Panc1 (cell line): ENCODE measurements at regions not wholly inside any gene's neighbourhood (a gene's known extent, or its start where the extent isn't known, plus 50 kb on each side); places are given as distances from the start of the nearest gene placed in this dataset.

Experiments
- ATAC-seq: fragments of 200-7000 bp; cut with Tn5 transposase; 2 replicates; pipeline ENCODE4 v1.9.1; 2020; ENCODE audit warnings: mild to moderate bottlenecking, moderate library complexity
- BruUV-seq: library from RNA; stranded (reverse); fragments of 400-500 nt; replicated peaks from 2 replicates; lab custom pipeline; 2021; lab: Mats Ljungman, UMichigan
- CTCF ChIA-PET: fragments of 300-600 bp; sonication (Branson Sonifier 250); formaldehyde crosslinking; loops from one replicate; lab custom pipeline; 2022; ENCODE audit warnings: antibody characterized with exemption; lab: Charles Lee
- POLR2A ChIA-PET: fragments of 300-600 bp; sonication (Branson Sonifier 250); formaldehyde crosslinking; loops from one replicate; lab custom pipeline; 2022; ENCODE audit warnings: antibody characterized with exemption; lab: Charles Lee
- DNase-seq: peaks from one replicate; pipeline ENCODE4 v3.0.0-alpha.2; 2010; ENCODE audit warnings: low read depth, low spot score
- H3K27ac ChIP-seq: 2 replicates; pipeline ENCODE4 v1.5.1; 2011; ENCODE audit warnings: mild to moderate bottlenecking, low read length, inconsistent platforms
- H3K27me3 ChIP-seq: fragments of 200-500 bp; sonication (Bioruptor generic); 2 replicates; pipeline ENCODE4 v1.6.0; 2014; ENCODE audit warnings: low read length, inconsistent platforms; ENCODE audit not compliant: control insufficient read depth, insufficient read depth
- H3K36me3 ChIP-seq: fragments of 200-500 bp; sonication (Bioruptor generic); 2 replicates; pipeline ENCODE4 v1.5.1; 2014; ENCODE audit warnings: inconsistent platforms, mild to moderate bottlenecking, low read length, moderate library complexity; ENCODE audit not compliant: control insufficient read depth, insufficient read depth
- H3K4me1 ChIP-seq: 2 replicates; pipeline ENCODE4 v1.5.1; 2011; ENCODE audit warnings: inconsistent platforms, mild to moderate bottlenecking, low read length, moderate library complexity; ENCODE audit not compliant: control insufficient read depth, insufficient read depth
- H3K4me3 ChIP-seq, 2 experiments: 2 replicates each; pipeline ENCODE4 v1.5.1; 2011 to 2012; ENCODE audit warnings: low read depth in 2 of 2, low read length in 2 of 2, mild to moderate bottlenecking in 2 of 2, inconsistent platforms in 1 of 2, moderate library complexity in 1 of 2
- H3K9me3 ChIP-seq: fragments of 200-500 bp; sonication (Bioruptor generic); 2 replicates; pipeline ENCODE4 v1.5.1; 2014; ENCODE audit warnings: low read depth, mild to moderate bottlenecking, inconsistent platforms, low read length, moderate library complexity; ENCODE audit not compliant: control insufficient read depth, insufficient read depth
- POLR2AphosphoS5 ChIP-seq: IDR thresholded peaks from 2 replicates; pipeline ENCODE4 v1.6.1; 2012; ENCODE audit warnings: mild to moderate bottlenecking, low read depth, low read length, moderate library complexity
- SIN3A ChIP-seq: IDR thresholded peaks from 2 replicates; pipeline ENCODE4 v1.6.1; 2012; ENCODE audit warnings: low read depth, mild to moderate bottlenecking, low read length, moderate library complexity, borderline replicate concordance; ENCODE audit not compliant: insufficient read depth
- TCF7L2 ChIP-seq: IDR thresholded peaks from 2 replicates; pipeline ENCODE4 v1.6.1; 2011; ENCODE audit warnings: mild to moderate bottlenecking, low read depth, low read length, inconsistent platforms
- in situ Hi-C: cut with HindIII; loops from 2 replicates; pipeline ENCODE4 v1.10.0; 2016; ENCODE audit warnings: low sequenced_read_pairs, low pct_unique_long_range_greater_than_20kb
- intact Hi-C: fragments of 100-400 bp; cut with micrococcal nuclease; formaldehyde crosslinking; loops from one replicate; pipeline ENCODE4 v1.10.0; 2022; ENCODE audit not compliant: unreplicated experiment
- TF ChIP-seq, protein P1 (sequence below), 2 experiments: IDR thresholded peaks; 2 replicates each; pipeline ENCODE4 v1.6.1; 2011 to 2012; ENCODE audit warnings: low read depth in 2 of 2, control low read depth in 1 of 2, low read length in 1 of 2, mild to moderate bottlenecking in 1 of 2, moderate library complexity in 1 of 2; ENCODE audit not compliant: insufficient read depth in 1 of 2
- TF ChIP-seq, protein P2 (sequence below): fragments of 450-650 bp; IDR thresholded peaks from 2 replicates; pipeline ENCODE4 v1.5.1; 2017; ENCODE audit warnings: mild to moderate bottlenecking

DNA sequence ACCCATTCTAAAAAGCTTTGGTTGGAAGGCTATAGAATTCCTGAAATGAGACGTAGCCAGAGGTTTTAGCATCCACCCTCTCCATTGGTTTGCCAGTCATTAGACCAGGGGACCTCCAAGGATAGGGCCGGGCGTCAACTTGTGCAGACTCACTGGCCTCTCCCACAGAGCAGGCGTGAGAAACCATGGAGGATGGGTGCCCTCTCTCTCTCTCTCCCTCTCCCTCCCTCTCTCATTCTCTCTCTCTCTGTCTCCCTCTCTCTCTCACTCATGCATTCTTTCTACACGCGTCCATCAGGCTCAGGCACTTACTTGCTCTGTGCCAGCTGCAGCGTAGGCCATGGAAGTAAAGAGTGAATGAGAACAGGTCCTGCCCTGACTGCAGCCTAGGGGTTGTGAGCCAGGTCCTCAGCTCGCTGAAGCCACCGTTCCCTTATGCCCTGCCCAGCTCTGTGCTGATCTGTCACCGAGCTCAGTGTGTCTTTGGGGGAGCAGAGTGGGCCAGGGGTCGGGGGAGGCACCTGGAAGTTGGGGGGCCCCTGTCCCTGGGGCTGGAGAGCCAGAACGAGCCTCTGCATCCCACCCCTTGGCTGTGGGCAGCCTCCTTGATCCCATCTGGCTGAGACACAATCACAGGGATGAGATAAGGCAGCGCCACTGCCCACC lies 304.4 kb upstream of the HS6ST1 start:
- ChIA-PET CTCF (no interaction called here), POLR2A (no interaction called here)
- no peak overlapping the region for H3K4me3 ChIP-seq
- no peak overlapping the region for H3K27ac ChIP-seq
- H3K9me3 ChIP-seq: no peaks in the 10 kb centered on the region
- H3K4me1 ChIP-seq: no peaks in the 10 kb centered on the region
- no peaks in the 10 kb centered on the region for H3K36me3 ChIP-seq
- in situ Hi-C loops: no loop called here
- no TSS peak for BruUV-seq
- DNase-seq: no peak
- intact Hi-C loops: no loop called here
- ATAC-seq: no peak
- no peaks in the 10 kb centered on the region for H3K27me3 ChIP-seq
- TF ChIP-seq POLR2AphosphoS5: no peak
- TF ChIP-seq, protein P1, sequence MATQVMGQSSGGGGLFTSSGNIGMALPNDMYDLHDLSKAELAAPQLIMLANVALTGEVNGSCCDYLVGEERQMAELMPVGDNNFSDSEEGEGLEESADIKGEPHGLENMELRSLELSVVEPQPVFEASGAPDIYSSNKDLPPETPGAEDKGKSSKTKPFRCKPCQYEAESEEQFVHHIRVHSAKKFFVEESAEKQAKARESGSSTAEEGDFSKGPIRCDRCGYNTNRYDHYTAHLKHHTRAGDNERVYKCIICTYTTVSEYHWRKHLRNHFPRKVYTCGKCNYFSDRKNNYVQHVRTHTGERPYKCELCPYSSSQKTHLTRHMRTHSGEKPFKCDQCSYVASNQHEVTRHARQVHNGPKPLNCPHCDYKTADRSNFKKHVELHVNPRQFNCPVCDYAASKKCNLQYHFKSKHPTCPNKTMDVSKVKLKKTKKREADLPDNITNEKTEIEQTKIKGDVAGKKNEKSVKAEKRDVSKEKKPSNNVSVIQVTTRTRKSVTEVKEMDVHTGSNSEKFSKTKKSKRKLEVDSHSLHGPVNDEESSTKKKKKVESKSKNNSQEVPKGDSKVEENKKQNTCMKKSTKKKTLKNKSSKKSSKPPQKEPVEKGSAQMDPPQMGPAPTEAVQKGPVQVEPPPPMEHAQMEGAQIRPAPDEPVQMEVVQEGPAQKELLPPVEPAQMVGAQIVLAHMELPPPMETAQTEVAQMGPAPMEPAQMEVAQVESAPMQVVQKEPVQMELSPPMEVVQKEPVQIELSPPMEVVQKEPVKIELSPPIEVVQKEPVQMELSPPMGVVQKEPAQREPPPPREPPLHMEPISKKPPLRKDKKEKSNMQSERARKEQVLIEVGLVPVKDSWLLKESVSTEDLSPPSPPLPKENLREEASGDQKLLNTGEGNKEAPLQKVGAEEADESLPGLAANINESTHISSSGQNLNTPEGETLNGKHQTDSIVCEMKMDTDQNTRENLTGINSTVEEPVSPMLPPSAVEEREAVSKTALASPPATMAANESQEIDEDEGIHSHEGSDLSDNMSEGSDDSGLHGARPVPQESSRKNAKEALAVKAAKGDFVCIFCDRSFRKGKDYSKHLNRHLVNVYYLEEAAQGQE (IDR thresholded peaks at IDR 0.05; ENCODE audit: insufficient read depth in 1 of 2, low read depth in 2 of 2, low read length in 1 of 2): no peak
- TF ChIP-seq, protein P2, sequence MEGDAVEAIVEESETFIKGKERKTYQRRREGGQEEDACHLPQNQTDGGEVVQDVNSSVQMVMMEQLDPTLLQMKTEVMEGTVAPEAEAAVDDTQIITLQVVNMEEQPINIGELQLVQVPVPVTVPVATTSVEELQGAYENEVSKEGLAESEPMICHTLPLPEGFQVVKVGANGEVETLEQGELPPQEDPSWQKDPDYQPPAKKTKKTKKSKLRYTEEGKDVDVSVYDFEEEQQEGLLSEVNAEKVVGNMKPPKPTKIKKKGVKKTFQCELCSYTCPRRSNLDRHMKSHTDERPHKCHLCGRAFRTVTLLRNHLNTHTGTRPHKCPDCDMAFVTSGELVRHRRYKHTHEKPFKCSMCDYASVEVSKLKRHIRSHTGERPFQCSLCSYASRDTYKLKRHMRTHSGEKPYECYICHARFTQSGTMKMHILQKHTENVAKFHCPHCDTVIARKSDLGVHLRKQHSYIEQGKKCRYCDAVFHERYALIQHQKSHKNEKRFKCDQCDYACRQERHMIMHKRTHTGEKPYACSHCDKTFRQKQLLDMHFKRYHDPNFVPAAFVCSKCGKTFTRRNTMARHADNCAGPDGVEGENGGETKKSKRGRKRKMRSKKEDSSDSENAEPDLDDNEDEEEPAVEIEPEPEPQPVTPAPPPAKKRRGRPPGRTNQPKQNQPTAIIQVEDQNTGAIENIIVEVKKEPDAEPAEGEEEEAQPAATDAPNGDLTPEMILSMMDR: no peak
- no peak for TF ChIP-seq TCF7L2
- TF ChIP-seq SIN3A: no peak

DNA sequence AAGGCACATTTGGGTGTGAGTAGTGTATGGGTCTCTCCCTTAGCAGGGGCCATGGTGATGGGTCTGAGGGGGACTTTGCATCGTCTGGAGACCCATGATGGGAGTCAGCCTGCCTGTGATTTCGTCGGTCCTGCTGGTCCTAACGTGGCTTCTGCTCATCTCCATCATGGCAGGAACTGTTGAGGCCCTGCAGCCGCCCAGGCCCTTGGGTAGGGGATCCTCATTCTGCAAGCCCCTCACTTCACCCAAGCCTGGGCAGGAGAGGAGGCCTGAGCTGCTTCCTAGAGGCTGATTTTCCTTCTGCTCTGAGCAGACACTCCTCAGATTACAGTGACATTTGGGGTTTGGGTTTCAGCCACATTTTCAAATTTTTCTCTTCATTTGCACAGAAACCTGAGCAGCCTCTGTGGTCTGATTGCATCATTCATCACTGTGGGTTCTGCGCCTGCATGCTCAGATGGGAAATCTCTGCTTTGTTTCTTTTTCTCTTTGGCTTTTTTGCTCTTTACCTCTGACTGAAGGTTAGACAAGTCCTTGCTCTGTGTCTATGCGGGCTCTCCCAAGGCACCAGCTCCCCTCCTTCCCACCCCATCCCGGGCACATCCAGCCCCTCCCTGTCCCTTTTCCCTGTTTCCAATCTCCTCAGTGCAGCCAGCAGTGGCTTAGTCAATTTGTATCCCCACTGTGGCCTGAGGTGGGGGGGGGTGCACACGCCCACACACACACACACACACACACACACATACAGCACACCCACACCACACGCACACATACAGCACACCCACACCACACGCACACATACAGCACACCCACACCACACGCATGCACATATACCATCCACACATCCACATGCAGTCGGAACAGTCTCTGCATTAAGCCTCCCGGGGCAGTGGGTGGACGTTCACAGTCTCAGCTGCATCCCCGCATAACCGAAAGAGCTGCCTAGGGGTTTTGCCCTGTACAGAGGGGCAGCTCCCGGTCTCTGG lies 305.4 kb upstream of the HS6ST1 start:
- ChIA-PET POLR2A (no interaction called here), CTCF (no interaction called here)
- ATAC-seq (no peak), DNase-seq (no peak)
- TF ChIP-seq TCF7L2 (no peak), POLR2AphosphoS5 (no peak), SIN3A (no peak)
- TF ChIP-seq, protein P1 (IDR thresholded peaks at IDR 0.05; ENCODE audit: insufficient read depth in 1 of 2, low read depth in 2 of 2, low read length in 1 of 2): no peak
- TF ChIP-seq, protein P2: no peak
- Histone ChIP-seq H3K27me3 (no peaks in the 10 kb centered on the region), H3K4me3 (no peak overlapping the region), H3K27ac (no peak overlapping the region), H3K36me3 (no peaks in the 10 kb centered on the region), H3K4me1 (no peaks in the 10 kb centered on the region), H3K9me3 (no peaks in the 10 kb centered on the region)
- BruUV-seq: no TSS peak
- intact Hi-C loops (no loop called here), in situ Hi-C loops (no loop called here)
